PC-9 (cell line): ENCODE measurements at regions not wholly inside any gene's neighbourhood (a gene's known extent, or its start where the extent isn't known, plus 50 kb on each side); places are given as distances from the start of the nearest gene placed in this dataset.
"Not testable (repeated sequence)": the region's sequence is repeated elsewhere in the genome, so short reads cannot be mapped to it uniquely, and the experiment has no call there.

Experiments used
- CTCF ChIP-seq: fragments of 200-600 bp; sonication (generic); conservative IDR thresholded peaks from 2 replicates; pipeline ENCODE4 v1.6.1; 2017; ENCODE audit warnings: mixed run types, antibody characterized with exemption, mild to moderate bottlenecking, moderate library complexity
- EZH2 ChIP-seq: fragments of 200-600 bp; sonication (generic); IDR thresholded peaks from 2 replicates; pipeline ENCODE4 v1.8.0; 2017; ENCODE audit warnings: antibody characterized with exemption, low read depth

- TF ChIP-seq CTCF, EZH2: not testable (repeated sequence)
Observed at GRCh38 chr5:178045963-178046362, 49.9 kb upstream of the PROP1 start.
